ENCODE measurements at regions not wholly inside any gene's neighbourhood (a gene's known extent, or its start where the extent isn't known, plus 50 kb on each side); places are given as distances from the start of the nearest gene placed in this dataset.
A peak's percentile ranks its signal among the peaks of the same experiment; 100 is the strongest.

GRCh38 chr5:83889971-83890745, 169.5 kb upstream of the HAPLN1 start:
- no peaks in the 10 kb centered on the region for H3K9me3 ChIP-seq (ENCODE audit: low read depth)
- TF ChIP-seq EZH2phosphoT487 (IDR thresholded peaks at IDR 0.05; ENCODE audit: insufficient read depth, low read depth), result no peak
- TF ChIP-seq EZH2 (IDR thresholded peaks at IDR 0.05; ENCODE audit: insufficient read depth, poor library complexity, severe bottlenecking), result no peak
- H2AFZ ChIP-seq, result no peak overlapping the region
- no peak overlapping the region for H3K4me2 ChIP-seq (ENCODE audit: unreplicated experiment)
- no peaks in the 10 kb centered on the region for H3F3A ChIP-seq (ENCODE audit: insufficient read depth)
- no peak overlapping the region for H3K9ac ChIP-seq
- H3K9me2 ChIP-seq (ENCODE audit: insufficient read depth), result no peaks in the 10 kb centered on the region
- no peaks in the 10 kb centered on the region for H3K36me3 ChIP-seq (ENCODE audit: low read depth)
- H4K20me1 ChIP-seq (ENCODE audit: insufficient read depth), result no peaks in the 10 kb centered on the region
- no peak for DNase-seq
- H3K4me3 ChIP-seq, result no peak overlapping the region
- in situ Hi-C loops (cut with MboI), result no loop called here
- WGBS, 2 experiments (ENCODE audit: low coverage in 1 of 2, low lambda C conversion rate in 2 of 2, missing lambda C conversion rate in 2 of 2), result 49 to 51% methylated on average over 6 of the region's 6 CpGs
- H3K4me1 ChIP-seq (ENCODE audit: insufficient read depth), result no peaks in the 10 kb centered on the region
- H3K27ac ChIP-seq, result no peak overlapping the region
- H3K27me3 ChIP-seq (replicated peaks; ENCODE audit: insufficient read depth), result no peaks in the 10 kb centered on the region
- no peaks in the 10 kb centered on the region for H3K79me2 ChIP-seq (ENCODE audit: insufficient read depth)

DNA sequence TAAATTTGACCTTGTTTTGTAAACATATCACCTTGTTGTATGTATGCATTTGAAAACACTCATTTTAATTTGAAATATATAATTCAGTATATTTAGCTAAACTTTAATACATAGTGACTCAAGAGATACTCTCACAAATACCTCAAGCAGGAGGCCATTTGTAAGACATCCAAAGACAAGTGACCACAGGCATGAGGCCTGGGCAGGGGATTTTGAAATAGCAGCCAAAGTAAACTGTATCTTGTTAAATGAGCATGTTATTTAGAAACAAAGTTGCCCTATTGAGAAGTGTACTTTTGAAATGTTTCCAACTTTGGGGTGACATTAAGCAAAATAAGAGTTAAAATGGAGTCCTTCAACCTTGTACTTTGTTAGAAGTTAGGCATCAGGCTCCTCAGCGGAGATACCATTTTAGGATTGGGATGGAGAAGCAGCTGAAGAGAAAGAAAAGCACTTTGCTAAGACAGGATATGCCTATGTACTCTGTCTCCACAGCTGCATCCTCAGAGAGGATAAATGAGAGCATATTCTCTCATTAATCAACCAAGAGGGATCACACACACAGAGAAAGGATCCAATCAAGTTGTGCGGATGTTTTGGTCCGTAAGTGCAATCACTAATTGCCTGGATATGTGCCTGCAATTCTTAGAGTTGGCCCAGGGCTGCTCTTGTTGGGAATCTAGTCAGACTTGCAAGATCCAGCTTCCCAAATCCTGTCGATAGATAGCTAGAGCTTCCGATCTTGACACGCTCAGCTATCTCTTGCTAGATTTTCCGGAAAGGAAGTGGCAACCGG, 157.5 kb upstream of the HAPLN1 start:
- Histone ChIP-seq H4K20me1 (ENCODE audit: insufficient read depth) (no peaks in the 10 kb centered on the region), H3F3A (ENCODE audit: insufficient read depth) (no peaks in the 10 kb centered on the region), H2AFZ (no peak overlapping the region), H3K4me1 (ENCODE audit: insufficient read depth) (no peaks in the 10 kb centered on the region; the same call in 1 of the 2 replicates), H3K27me3 (replicated peaks; ENCODE audit: insufficient read depth) (no peaks in the 10 kb centered on the region), H3K9me3 (ENCODE audit: low read depth) (no peaks in the 10 kb centered on the region), H3K9me2 (ENCODE audit: insufficient read depth) (no peaks in the 10 kb centered on the region), H3K4me2 (ENCODE audit: unreplicated experiment) (no peak overlapping the region), H3K79me2 (ENCODE audit: insufficient read depth) (no peaks in the 10 kb centered on the region), H3K36me3 (ENCODE audit: low read depth) (no peaks in the 10 kb centered on the region), H3K27ac (no peak overlapping the region), H3K9ac (no peak overlapping the region), H3K4me3 (no peak overlapping the region)
- TF ChIP-seq EZH2phosphoT487 (IDR thresholded peaks at IDR 0.05; ENCODE audit: insufficient read depth, low read depth), result no peak
- no peak for TF ChIP-seq EZH2 (IDR thresholded peaks at IDR 0.05; ENCODE audit: insufficient read depth, poor library complexity, severe bottlenecking)
- WGBS, 2 experiments (ENCODE audit: low coverage in 1 of 2, low lambda C conversion rate in 2 of 2, missing lambda C conversion rate in 2 of 2), result 67 to 72% methylated on average over 8 of the region's 8 CpGs
- DNase-seq, result peak; percentile 27
- in situ Hi-C loops (cut with MboI), result no loop called here

GRCh38 chr5:83871533-83872395, 151.1 kb upstream of the HAPLN1 start:
- Histone ChIP-seq H3K27ac (no peak overlapping the region), H3K4me2 (ENCODE audit: unreplicated experiment) (no peak overlapping the region), H3K9me3 (ENCODE audit: low read depth) (no peaks in the 10 kb centered on the region), H3K4me3 (no peak overlapping the region), H3K9ac (no peak overlapping the region), H2AFZ (peak overlapping the region; percentile 34; the same call in 1 of the 2 replicates), H4K20me1 (ENCODE audit: insufficient read depth) (no peaks in the 10 kb centered on the region), H3K27me3 (replicated peaks; ENCODE audit: insufficient read depth) (no peaks in the 10 kb centered on the region), H3K4me1 (ENCODE audit: insufficient read depth) (no peaks in the 10 kb centered on the region), H3K79me2 (ENCODE audit: insufficient read depth) (no peaks in the 10 kb centered on the region), H3K36me3 (ENCODE audit: low read depth) (no peaks in the 10 kb centered on the region), H3F3A (ENCODE audit: insufficient read depth) (no peaks in the 10 kb centered on the region), H3K9me2 (ENCODE audit: insufficient read depth) (no peaks in the 10 kb centered on the region)
- TF ChIP-seq EZH2phosphoT487 (IDR thresholded peaks at IDR 0.05; ENCODE audit: insufficient read depth, low read depth) (no peak), EZH2 (IDR thresholded peaks at IDR 0.05; ENCODE audit: insufficient read depth, poor library complexity, severe bottlenecking) (no peak)
- in situ Hi-C loops (cut with MboI), result no loop called here
- DNase-seq, result no peak
- WGBS, 2 experiments (ENCODE audit: low coverage in 1 of 2, low lambda C conversion rate in 2 of 2, missing lambda C conversion rate in 2 of 2), result 42 to 49% methylated on average over 6 of the region's 6 CpGs

GRCh38 chr5:83866181-83866580, 145.5 kb upstream of the HAPLN1 start:
- H3K9me2 ChIP-seq (ENCODE audit: insufficient read depth), result no peaks in the 10 kb centered on the region
- no peaks in the 10 kb centered on the region for H3K27me3 ChIP-seq (replicated peaks; ENCODE audit: insufficient read depth)
- H2AFZ ChIP-seq, result no peak overlapping the region
- no peaks in the 10 kb centered on the region for H3K4me1 ChIP-seq (ENCODE audit: insufficient read depth)
- H3K79me2 ChIP-seq (ENCODE audit: insufficient read depth), result no peaks in the 10 kb centered on the region
- no peaks in the 10 kb centered on the region for H3F3A ChIP-seq (ENCODE audit: insufficient read depth)
- H3K9me3 ChIP-seq (ENCODE audit: low read depth), result no peaks in the 10 kb centered on the region
- in situ Hi-C loops (cut with MboI), result no loop called here
- H3K4me2 ChIP-seq (ENCODE audit: unreplicated experiment), result no peak overlapping the region
- H4K20me1 ChIP-seq (ENCODE audit: insufficient read depth), result no peaks in the 10 kb centered on the region
- TF ChIP-seq EZH2phosphoT487 (IDR thresholded peaks at IDR 0.05; ENCODE audit: insufficient read depth, low read depth), result no peak
- TF ChIP-seq EZH2 (IDR thresholded peaks at IDR 0.05; ENCODE audit: insufficient read depth, poor library complexity, severe bottlenecking), result no peak
- no peak for DNase-seq
- H3K27ac ChIP-seq, result no peak overlapping the region
- no peak overlapping the region for H3K4me3 ChIP-seq
- no peak overlapping the region for H3K9ac ChIP-seq
- H3K36me3 ChIP-seq (ENCODE audit: low read depth), result no peaks in the 10 kb centered on the region

Data from GM23248 (cell line).